HEK293T (cell line): ENCODE measurements at regions not wholly inside any gene's neighbourhood (a gene's known extent, or its start where the extent isn't known, plus 50 kb on each side); places are given as distances from the start of the nearest gene placed in this dataset.

ENCODE experiments used
- BHLHE40 ChIP-seq: fragments of 450-650 bp; IDR thresholded peaks from 2 replicates; pipeline ENCODE4 v1.6.1; 2016; ENCODE audit warnings: mild to moderate bottlenecking, moderate library complexity, borderline replicate concordance
- ELF4 ChIP-seq: fragments of 450-650 bp; IDR thresholded peaks from 2 replicates; pipeline ENCODE4 v1.6.1; 2017; ENCODE audit warnings: antibody characterized with exemption
- FOXA1 ChIP-seq: fragments of 450-650 bp; IDR thresholded peaks from 2 replicates; pipeline ENCODE4 v1.6.1; 2016; ENCODE audit warnings: mild to moderate bottlenecking
- FOXM1 ChIP-seq: fragments of 450-650 bp; IDR thresholded peaks from 2 replicates; pipeline ENCODE4 v1.6.1; 2017; ENCODE audit warnings: mild to moderate bottlenecking, borderline replicate concordance
- L3MBTL2 ChIP-seq: fragments of 450-650 bp; conservative IDR thresholded peaks from 2 replicates; pipeline ENCODE4 v1.6.1; 2016; ENCODE audit warnings: mild to moderate bottlenecking
- SP1 ChIP-seq: fragments of 450-650 bp; IDR thresholded peaks from 2 replicates; pipeline ENCODE4 v1.6.1; 2017
- SUZ12 ChIP-seq: fragments of 450-650 bp; IDR thresholded peaks from 2 replicates; pipeline ENCODE4 v1.6.1; 2016; ENCODE audit warnings: mild to moderate bottlenecking
- TARDBP ChIP-seq: fragments of 450-650 bp; IDR thresholded peaks from 2 replicates; pipeline ENCODE4 v1.6.1; 2016
- ZNF384 ChIP-seq: fragments of 450-650 bp; IDR thresholded peaks from 2 replicates; pipeline ENCODE4 v1.6.1; 2016
- TF ChIP-seq, protein P1 (sequence below): fragments of 450-650 bp; IDR thresholded peaks from 2 replicates; pipeline ENCODE4 v1.6.1; 2016

DNA sequence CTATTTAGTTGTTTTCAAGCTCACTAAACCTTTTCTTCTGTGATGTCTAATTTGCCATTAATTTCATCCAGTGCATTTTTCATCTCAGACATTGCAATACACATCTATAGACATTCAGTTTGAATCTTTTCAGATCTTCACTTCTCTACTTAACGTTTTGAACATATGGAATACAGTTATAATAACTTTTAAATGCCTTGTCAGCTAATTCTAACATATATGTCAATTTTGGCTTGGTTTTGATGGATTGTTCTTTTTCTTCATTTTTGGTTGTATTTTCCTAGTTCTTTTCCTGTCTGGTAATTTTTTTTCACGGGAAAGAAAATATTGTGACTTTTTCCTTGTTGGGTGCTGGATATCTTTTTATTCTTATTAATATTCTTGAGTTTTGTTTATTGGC, 215.3 kb downstream of the ATP23 start:
- TF ChIP-seq SUZ12 (no peak), ELF4 (no peak), L3MBTL2 (no peak), BHLHE40 (no peak), FOXA1 (no peak), FOXM1 (no peak), ZNF384 (no peak), TARDBP (no peak), SP1 (no peak)
- TF ChIP-seq, protein P1, sequence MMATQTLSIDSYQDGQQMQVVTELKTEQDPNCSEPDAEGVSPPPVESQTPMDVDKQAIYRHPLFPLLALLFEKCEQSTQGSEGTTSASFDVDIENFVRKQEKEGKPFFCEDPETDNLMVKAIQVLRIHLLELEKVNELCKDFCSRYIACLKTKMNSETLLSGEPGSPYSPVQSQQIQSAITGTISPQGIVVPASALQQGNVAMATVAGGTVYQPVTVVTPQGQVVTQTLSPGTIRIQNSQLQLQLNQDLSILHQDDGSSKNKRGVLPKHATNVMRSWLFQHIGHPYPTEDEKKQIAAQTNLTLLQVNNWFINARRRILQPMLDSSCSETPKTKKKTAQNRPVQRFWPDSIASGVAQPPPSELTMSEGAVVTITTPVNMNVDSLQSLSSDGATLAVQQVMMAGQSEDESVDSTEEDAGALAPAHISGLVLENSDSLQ = no peak
